K562 (cell line): ENCODE measurements at regions not wholly inside any gene's neighbourhood (a gene's known extent, or its start where the extent isn't known, plus 50 kb on each side); places are given as distances from the start of the nearest gene placed in this dataset.

Experiments used
- ATAC-seq: fragments of 200-7000 bp; cut with Tn5 transposase; 3 replicates; pipeline ENCODE4 v1.9.1; 2020; ENCODE audit warnings: moderate library complexity
- BruUV-seq: library from RNA; stranded (reverse); fragments of 400-500 nt; replicated peaks from 2 replicates; lab custom pipeline; 2021; lab: Mats Ljungman, UMichigan
- CTCF ChIA-PET: fragments of 300-600 bp; formaldehyde crosslinking; extraction: SDS; loops from one replicate; lab custom pipeline; 2021; ENCODE audit warnings: low intra/inter-chr PET ratio; lab: Yijun Ruan, JAX
- POLR2A ChIA-PET: fragments of 300-600, 350-650 bp; sonication (Branson Sonifier 250); formaldehyde crosslinking; extraction: SDS; loops from one replicate; lab custom pipeline; 2021; ENCODE audit warnings: antibody characterized with exemption, inconsistent platforms; lab: Yijun Ruan, JAX
- DNase-seq, 4 experiments: peaks; one replicate each; pipeline versions ENCODE4 v3.0.0 to v3.0.0-alpha.2; 2011 to 2018; ENCODE audit warnings: low spot score in 3 of 4, mixed read lengths in 3 of 4; ENCODE audit errors: extremely low read depth in 1 of 4
- FAIRE-seq: peaks from 2 replicates; lab custom pipeline; 2011; peaks lifted over from hg19 to GRCh38; lab: Jason Lieb, UNC
- H2AFZ ChIP-seq: 2 replicates; pipeline ENCODE4 v1.6.0; 2011; ENCODE audit warnings: low read depth, low read length, control low read depth, inconsistent platforms
- H3K27ac ChIP-seq: fragments of 200-600 bp; 3 replicates; pipeline ENCODE4 v1.8.0; 2011; ENCODE audit warnings: low read depth, mild to moderate bottlenecking, control low read depth, inconsistent platforms, low read length, moderate library complexity, mixed read lengths; ENCODE audit errors: extremely low read depth
- H3K27me3 ChIP-seq, 2 experiments: fragments of 300-600 bp in 1 of 2; 2 replicates in 1 of 2; 3 replicates in 1 of 2; pipeline versions ENCODE4 v1.6.0 to v1.8.0; 2011; ENCODE audit warnings: inconsistent platforms in 2 of 2, low read length in 2 of 2, mild to moderate bottlenecking in 1 of 2, mixed read lengths in 1 of 2, moderate library complexity in 1 of 2; ENCODE audit not compliant: control insufficient read depth in 2 of 2, insufficient read depth in 2 of 2
- H3K36me3 ChIP-seq: fragments of 300-600 bp; 3 replicates; pipeline ENCODE4 v1.8.0; 2011; ENCODE audit warnings: mild to moderate bottlenecking, low read length, inconsistent platforms; ENCODE audit not compliant: control insufficient read depth, insufficient read depth
- H3K4me1 ChIP-seq, 2 experiments: fragments of 200-600 bp in 1 of 2; replicated peaks in 1 of 2; 2 replicates in 1 of 2; 3 replicates in 1 of 2; pipeline versions ENCODE4 v1.5.1 to v1.8.0; 2011; ENCODE audit warnings: inconsistent platforms in 2 of 2, low read length in 2 of 2, mild to moderate bottlenecking in 1 of 2, mixed read lengths in 1 of 2, moderate library complexity in 1 of 2; ENCODE audit not compliant: control insufficient read depth in 2 of 2, insufficient read depth in 2 of 2
- H3K4me2 ChIP-seq: 2 replicates; pipeline ENCODE4 v1.6.1; 2011; ENCODE audit warnings: low read length, control low read depth, inconsistent platforms, mixed read lengths; ENCODE audit not compliant: insufficient read depth
- H3K4me3 ChIP-seq: fragments of 200-600 bp; sonication (generic), shearing (Covaris generic); 2 replicates; pipeline ENCODE4 v1.5.1; 2016; ENCODE audit warnings: control low read depth, inconsistent platforms
- H3K79me2 ChIP-seq: fragments of 200-600 bp; 3 replicates; pipeline ENCODE4 v1.8.0; 2011; ENCODE audit warnings: low read length, inconsistent platforms; ENCODE audit not compliant: control insufficient read depth, insufficient read depth
- H3K9ac ChIP-seq, 2 experiments: 2 replicates each; pipeline versions ENCODE4 v1.6.0 to v1.6.1; 2011; ENCODE audit warnings: low read depth in 2 of 2, low read length in 2 of 2, control low read depth in 1 of 2, inconsistent platforms in 1 of 2, mild to moderate bottlenecking in 1 of 2, mixed read lengths in 1 of 2; ENCODE audit not compliant: insufficient read depth in 1 of 2
- H3K9me1 ChIP-seq: one replicate; pipeline ENCODE4 v1.6.0; 2011; ENCODE audit warnings: inconsistent platforms, mild to moderate bottlenecking, low read length, moderate library complexity; ENCODE audit not compliant: control insufficient read depth, insufficient read depth
- H3K9me3 ChIP-seq: replicated peaks from 2 replicates; pipeline ENCODE4 v1.5.1; 2011; ENCODE audit warnings: low read depth, low read length, inconsistent platforms; ENCODE audit not compliant: control insufficient read depth, insufficient read depth
- H4K20me1 ChIP-seq: replicated peaks from 2 replicates; pipeline ENCODE4 v1.6.1; 2011; ENCODE audit warnings: low read length, inconsistent platforms, mixed read lengths; ENCODE audit not compliant: control insufficient read depth, insufficient read depth
- CTBP1 ChIP-seq: fragments of 450-650 bp; IDR thresholded peaks from 2 replicates; pipeline ENCODE4 v1.6.1; 2016; ENCODE audit warnings: borderline replicate concordance
- HCFC1 ChIP-seq: IDR thresholded peaks from 2 replicates; pipeline ENCODE4 v1.6.1; 2012; ENCODE audit warnings: low read depth, low read length, improper control_type of control experiment
- HOXB6 ChIP-seq: fragments of 250-450 bp; sonication (Bioruptor Pico); IDR thresholded peaks from 2 replicates; pipeline ENCODE4 v1.5.1; 2022; ENCODE audit warnings: mild to moderate bottlenecking, borderline replicate concordance
- MTA3 ChIP-seq: fragments of 450-650 bp; formaldehyde crosslinking; IDR thresholded peaks from 2 replicates; pipeline ENCODE4 v1.6.1; 2017; ENCODE audit warnings: mild to moderate bottlenecking, borderline replicate concordance
- ZBTB43 ChIP-seq: sonication (generic); formaldehyde crosslinking; IDR thresholded peaks from 2 replicates; pipeline ENCODE4 v1.8.0; 2023; ENCODE audit warnings: mild to moderate bottlenecking, missing genetic modification reagents
- ZNF197 ChIP-seq: fragments of 200-800 bp; sonication (Bioruptor generic); IDR thresholded peaks from 2 replicates; pipeline ENCODE4 v1.6.1; 2016; ENCODE audit warnings: low read depth, missing genetic modification characterization, missing compliant biosample characterization
- ZNF23 ChIP-seq: fragments of 250-450 bp; sonication (Bioruptor Pico); IDR thresholded peaks from 2 replicates; pipeline ENCODE4 v1.4.0; 2020; ENCODE audit warnings: mild to moderate bottlenecking
- ZNF431 ChIP-seq: sonication (generic); formaldehyde crosslinking; IDR thresholded peaks from 2 replicates; pipeline ENCODE4 v1.8.0; 2022; ENCODE audit warnings: mild to moderate bottlenecking, missing genetic modification reagents
- WGBS: fragments of 100-300 bp; shearing (Covaris generic); methylation state at CpG from one replicate; pipeline ENCODE4 v1.1.6; 2016; ENCODE audit warnings: low coverage, mixed read lengths; ENCODE audit not compliant: insufficient coverage; ENCODE audit errors: missing lambda C conversion rate; 5-methylcytosine and 5-hydroxymethylcytosine counted together
- in situ Hi-C: fragments of 300-500 bp; cut with MboI; formaldehyde crosslinking; loops from 4 replicates; pipeline ENCODE4 v1.15.0; 2018; ENCODE audit warnings: inconsistent platforms, mixed read lengths
- intact Hi-C: fragments of 100-400 bp; cut with micrococcal nuclease; formaldehyde crosslinking; loops from 2 replicates; pipeline ENCODE4 v1.14.2; 2022

- Histone ChIP-seq H3K9ac (no peak overlapping the region), H3K27me3 (0 out of 5 replicates have a peak, but pooled peaks cover 0 to 4% of the 10 kb centered on the region in 2 experiments), H3K4me1 (no peaks in the 10 kb centered on the region), H3K36me3 (no peaks in the 10 kb centered on the region), H2AFZ (no peak overlapping the region), H3K79me2 (no peaks in the 10 kb centered on the region), H3K4me2 (no peak overlapping the region), H3K4me3 (no peak overlapping the region), H3K27ac (no peak overlapping the region), H3K9me1 (no peaks in the 10 kb centered on the region), H3K9me3 (no peaks in the 10 kb centered on the region), H4K20me1 (no peaks in the 10 kb centered on the region)
- ATAC-seq (no peak), FAIRE-seq (no peak), DNase-seq (no peak)
- TF ChIP-seq ZBTB43 (CRISPR knock-in tag) (no peak), HCFC1 (no peak), CTBP1 (no peak), ZNF23 (CRISPR knock-in tag) (no peak), ZNF197 (CRISPR knock-in tag) (no peak), ZNF431 (CRISPR knock-in tag) (no peak), HOXB6 (CRISPR knock-in tag) (no peak), MTA3 (no peak)
- ChIA-PET POLR2A (no interaction called here), CTCF (no interaction called here)
- WGBS = 0% methylated on average over 3 of the region's 3 CpGs
- no TSS peak for BruUV-seq
- in situ Hi-C loops (no loop called here), intact Hi-C loops (no loop called here)
These were observed 116.9 kb upstream of the GYPC start for GRCh38 chr2:126539101-126539500.
